ENCODE measurements at regions not wholly inside any gene's neighbourhood (a gene's known extent, or its start where the extent isn't known, plus 50 kb on each side); places are given as distances from the start of the nearest gene placed in this dataset.
A peak's percentile ranks its signal among the peaks of the same experiment; 100 is the strongest.

DNA sequence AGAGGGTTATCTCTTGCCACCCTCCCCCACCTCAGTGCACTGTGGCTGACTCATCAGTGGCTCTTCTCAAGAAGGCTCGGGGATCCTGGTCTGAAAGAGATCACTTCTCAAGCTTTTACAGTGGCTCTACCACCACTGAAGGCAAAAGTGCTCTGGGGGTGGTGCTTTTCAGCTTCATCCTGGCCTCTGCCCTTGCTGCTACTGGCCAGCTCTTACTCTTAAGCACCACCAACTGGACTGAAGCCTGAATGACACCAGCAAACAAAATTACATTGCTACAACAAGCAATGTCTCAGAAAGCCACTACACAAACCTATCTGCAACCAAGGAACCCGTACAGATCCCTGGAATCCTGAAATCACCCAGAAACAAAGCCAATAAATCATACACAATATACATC is 402.1 kb downstream of the EPHA7 start:
- ChIA-PET RAD21 (ENCODE audit: unreplicated experiment) (interaction anchor here (1.2 kb wide), 1 partner anchor 206 kb away, joined by 10 read pairs; no protein-coding TSS in a partner anchor), SMC1A (ENCODE audit: uncharacterized antibody, unreplicated experiment) (interaction anchor here (0.8 to 1.1 kb wide), 3 partner anchors 408 to 1936 kb away, joined by 3 to 4 read pairs (median 3); no protein-coding TSS in a partner anchor), CTCF (interaction anchor here (0.7 to 1.3 kb wide), 3 partner anchors 8 to 207 kb away, joined by 3 to 5 read pairs (median 3); no protein-coding TSS in a partner anchor), POLR2A (no interaction called here)
- no peak overlapping the region for H3K27ac ChIP-seq (ENCODE audit: control insufficient read depth, insufficient read depth)
- 0% methylated on average over 2 of the region's 2 CpGs for WGBS (ENCODE audit: insufficient coverage, insufficient replicate concordance, low lambda C conversion rate, missing lambda C conversion rate)
- H3K79me2 ChIP-seq (ENCODE audit: control insufficient read depth, insufficient read depth, low read length): no peaks in the 10 kb centered on the region
- no peaks in the 10 kb centered on the region for H3K27me3 ChIP-seq (replicated peaks in 1 of 2; ENCODE audit: control insufficient read depth in 2 of 2, insufficient read depth in 2 of 2, low read length in 1 of 2)
- H3K9me3 ChIP-seq (replicated peaks; ENCODE audit: control insufficient read depth, insufficient read depth, low read length): no peaks in the 10 kb centered on the region
- no peak overlapping the region for H3K4me2 ChIP-seq (ENCODE audit: control insufficient read depth, insufficient read depth)
- ATAC-seq: peak; percentile 61
- H2AFZ ChIP-seq (ENCODE audit: control insufficient read depth, low read depth, low read length): no peak overlapping the region
- intact Hi-C loops (cut with micrococcal nuclease; ENCODE audit: unreplicated experiment) (no loop called here), in situ Hi-C loops (cut with MboI) (no loop called here)
- no peak for DNase-seq (ENCODE audit: low read depth, low spot score)
- no peak for TF ChIP-seq MYB (IDR thresholded peaks at IDR 0.05; ENCODE audit: borderline replicate concordance, low read depth, low read length)
- TF ChIP-seq CTCF (IDR thresholded peaks at IDR 0.05 in 2 of 3, conservative IDR thresholded peaks at IDR 0.05 in 1 of 3; ENCODE audit: control insufficient read depth in 2 of 3, extremely low read depth in 1 of 3, insufficient read depth in 1 of 3, low read depth in 3 of 3, low read length in 3 of 3): peak in 1 of 3 experiments; percentile 6; a peak in 1 of 6 replicates
- BruUV-seq (replicated peaks): no TSS peak
- no peaks in the 10 kb centered on the region for H4K20me1 ChIP-seq (ENCODE audit: control insufficient read depth, insufficient read depth)
- H3K36me3 ChIP-seq (ENCODE audit: control insufficient read depth in 2 of 2, insufficient read depth in 2 of 2, low read length in 1 of 2): no peaks in the 10 kb centered on the region
- no peak for FAIRE-seq
- H3K4me1 ChIP-seq (ENCODE audit: control insufficient read depth, insufficient read depth, low read length): no peaks in the 10 kb centered on the region
- no peak overlapping the region for H3K4me3 ChIP-seq
- H3K9ac ChIP-seq (ENCODE audit: control insufficient read depth, insufficient read depth, low read length): no peak overlapping the region

- POLR2A ChIA-PET: no interaction called here
- SMC1A ChIA-PET (ENCODE audit: uncharacterized antibody, unreplicated experiment): no interaction called here
- Histone ChIP-seq H2AFZ (ENCODE audit: control insufficient read depth, low read depth, low read length) (no peak overlapping the region), H3K27ac (ENCODE audit: control insufficient read depth, insufficient read depth) (no peak overlapping the region), H3K4me3 (no peak overlapping the region), H4K20me1 (ENCODE audit: control insufficient read depth, insufficient read depth) (no peaks in the 10 kb centered on the region), H3K4me1 (ENCODE audit: control insufficient read depth, insufficient read depth, low read length) (no peaks in the 10 kb centered on the region), H3K9ac (ENCODE audit: control insufficient read depth, insufficient read depth, low read length) (no peak overlapping the region), H3K79me2 (ENCODE audit: control insufficient read depth, insufficient read depth, low read length) (no peaks in the 10 kb centered on the region), H3K27me3 (replicated peaks in 1 of 2; ENCODE audit: control insufficient read depth in 2 of 2, insufficient read depth in 2 of 2, low read length in 1 of 2) (no peaks in the 10 kb centered on the region), H3K4me2 (ENCODE audit: control insufficient read depth, insufficient read depth) (no peak overlapping the region), H3K9me3 (replicated peaks; ENCODE audit: control insufficient read depth, insufficient read depth, low read length) (no peaks in the 10 kb centered on the region), H3K36me3 (ENCODE audit: control insufficient read depth in 2 of 2, insufficient read depth in 2 of 2, low read length in 1 of 2) (no peaks in the 10 kb centered on the region)
- 0% methylated on average over 2 of the region's 2 CpGs for WGBS (ENCODE audit: insufficient coverage, insufficient replicate concordance, low lambda C conversion rate, missing lambda C conversion rate)
- in situ Hi-C loops (cut with MboI) (no loop called here), intact Hi-C loops (cut with micrococcal nuclease; ENCODE audit: unreplicated experiment) (no loop called here)
- no TSS peak for BruUV-seq (replicated peaks)
- ATAC-seq (no peak), DNase-seq (ENCODE audit: low read depth, low spot score) (no peak), FAIRE-seq (no peak)
- RAD21 ChIA-PET (ENCODE audit: unreplicated experiment): no interaction called here
- CTCF ChIA-PET: no interaction called here
- no peak for TF ChIP-seq PRDM15 (CRISPR knock-in tag; IDR thresholded peaks at IDR 0.05)
- TF ChIP-seq, protein P1, sequence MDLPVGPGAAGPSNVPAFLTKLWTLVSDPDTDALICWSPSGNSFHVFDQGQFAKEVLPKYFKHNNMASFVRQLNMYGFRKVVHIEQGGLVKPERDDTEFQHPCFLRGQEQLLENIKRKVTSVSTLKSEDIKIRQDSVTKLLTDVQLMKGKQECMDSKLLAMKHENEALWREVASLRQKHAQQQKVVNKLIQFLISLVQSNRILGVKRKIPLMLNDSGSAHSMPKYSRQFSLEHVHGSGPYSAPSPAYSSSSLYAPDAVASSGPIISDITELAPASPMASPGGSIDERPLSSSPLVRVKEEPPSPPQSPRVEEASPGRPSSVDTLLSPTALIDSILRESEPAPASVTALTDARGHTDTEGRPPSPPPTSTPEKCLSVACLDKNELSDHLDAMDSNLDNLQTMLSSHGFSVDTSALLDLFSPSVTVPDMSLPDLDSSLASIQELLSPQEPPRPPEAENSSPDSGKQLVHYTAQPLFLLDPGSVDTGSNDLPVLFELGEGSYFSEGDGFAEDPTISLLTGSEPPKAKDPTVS (IDR thresholded peaks at IDR 0.05; ENCODE audit: low read depth, low read length): no peak
- no peak for TF ChIP-seq NRF1 (conservative IDR thresholded peaks at IDR 0.05; ENCODE audit: low read depth, low read length)
Measured at GRCh38 chr6:93013054-93013453, 406.3 kb downstream of the EPHA7 start.

Measured in GM12878 (cell line).